Activated CD8-positive, alpha-beta memory T cell treated with anti-CD3 and anti-CD28 coated beads, Interleukin-2, amount 50 U/mL, for 24 hours (primary cell): ENCODE measurements at regions not wholly inside any gene's neighbourhood (a gene's known extent, or its start where the extent isn't known, plus 50 kb on each side); places are given as distances from the start of the nearest gene placed in this dataset.
"Not testable (repeated sequence)": the region's sequence is repeated elsewhere in the genome, so short reads cannot be mapped to it uniquely, and the experiment has no call there.

Experiments
- DNase-seq: peaks from one replicate; pipeline ENCODE4 v3.0.0-alpha.2; 2020; ENCODE audit errors: extremely low read depth

DNA sequence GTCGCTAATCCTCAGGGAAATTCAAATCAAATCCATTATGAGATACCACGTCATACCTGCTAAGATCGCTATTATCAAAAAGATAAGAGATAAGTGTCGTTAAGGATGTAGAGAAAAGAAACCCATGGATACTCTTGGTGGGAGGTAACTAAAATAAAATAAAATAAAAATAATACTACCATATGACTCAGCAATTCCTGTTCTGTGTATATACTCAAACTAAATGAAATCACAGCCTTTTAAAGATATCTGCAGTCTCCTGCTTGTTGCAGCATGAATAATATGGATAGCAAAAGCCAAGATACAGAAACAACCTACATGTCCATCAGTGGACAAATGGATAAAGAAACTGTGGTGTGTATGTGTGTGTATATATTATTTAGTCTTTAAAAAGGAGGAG lies 105.8 kb upstream of the IL15 start:
- DNase-seq = no peak

GRCh38 chr4:141534985-141535384 lies 101.4 kb upstream of the IL15 start:
- no peak for DNase-seq

DNA sequence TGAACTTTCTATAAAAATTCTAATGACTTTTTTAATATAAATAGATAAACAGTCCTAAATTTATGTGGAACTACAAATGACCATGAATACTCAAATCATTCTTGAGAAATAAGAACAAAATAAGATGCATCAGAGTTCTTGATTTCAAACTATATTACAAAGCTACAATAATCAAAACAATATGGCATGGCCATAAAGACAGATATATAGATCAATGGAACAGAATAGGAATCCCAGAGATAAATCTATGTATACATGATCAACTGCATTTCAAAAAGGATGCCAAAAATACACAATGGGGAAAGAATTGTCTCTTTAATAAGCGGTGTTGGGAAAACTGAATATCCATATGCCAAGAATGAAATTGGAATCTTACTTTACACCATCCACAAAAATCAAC lies 98.4 kb upstream of the IL15 start:
- DNase-seq = no peak

DNA sequence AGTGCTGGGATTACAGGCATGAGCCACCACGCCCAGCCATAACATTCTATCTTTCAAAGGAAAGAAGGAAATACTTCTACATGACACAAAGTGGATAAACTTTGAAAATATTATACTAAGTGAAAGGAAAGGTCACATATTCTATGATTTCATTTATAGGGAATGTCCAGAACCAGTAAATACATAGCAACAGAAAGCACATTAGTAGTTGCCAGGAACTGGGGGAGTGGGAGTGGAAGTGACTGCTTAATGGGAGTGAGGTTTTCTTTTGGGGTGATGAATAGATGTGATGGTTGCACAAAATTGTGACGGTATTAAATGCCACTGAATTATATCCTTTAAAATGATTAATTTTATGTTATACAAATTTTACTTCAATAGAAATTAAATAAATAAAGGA lies 95.7 kb upstream of the IL15 start:
- no peak for DNase-seq

- DNase-seq = no peak
Measured at GRCh38 chr4:141541851-141542250, 94.5 kb upstream of the IL15 start.

DNA sequence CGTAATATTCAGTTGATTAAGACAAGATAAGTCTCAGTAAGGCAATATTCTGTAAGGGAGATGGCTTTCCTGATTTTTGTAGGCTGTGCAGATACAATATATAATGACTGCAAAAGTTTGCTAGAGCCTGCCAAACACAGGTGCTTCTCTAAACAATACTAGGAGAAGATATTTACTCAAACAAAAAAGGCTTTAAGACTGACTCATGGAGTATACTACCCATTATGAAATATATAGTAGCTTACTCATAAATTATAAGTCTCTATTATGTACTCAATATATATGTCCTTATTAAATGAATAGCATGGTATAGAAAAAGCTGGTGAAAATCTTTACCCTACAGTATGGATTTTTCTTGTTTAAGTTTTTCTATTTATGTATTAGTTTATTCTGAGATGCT lies 93.2 kb upstream of the IL15 start:
- no peak for DNase-seq

GRCh38 chr4:141543706-141544105 lies 92.7 kb upstream of the IL15 start:
- no peak for DNase-seq

DNA sequence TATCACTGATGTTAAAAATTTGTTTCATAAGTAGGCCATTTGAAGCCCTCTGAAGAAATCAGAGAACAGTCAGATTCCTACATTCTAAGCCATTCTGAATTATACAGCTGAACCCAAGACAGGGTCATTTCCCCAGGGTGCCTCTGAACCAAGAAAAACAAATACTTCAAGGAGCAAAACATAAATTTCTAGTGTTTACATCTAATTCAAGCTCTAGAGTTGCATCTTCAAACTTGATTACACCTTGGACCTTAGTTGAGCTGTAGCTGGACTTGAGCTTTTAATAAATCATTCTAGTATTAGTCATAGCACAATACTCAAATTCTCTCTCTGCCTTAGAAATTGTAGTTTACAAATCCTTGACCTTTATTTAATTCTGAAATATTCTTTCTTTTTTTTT lies 87.6 kb upstream of the IL15 start:
- no peak for DNase-seq

DNA sequence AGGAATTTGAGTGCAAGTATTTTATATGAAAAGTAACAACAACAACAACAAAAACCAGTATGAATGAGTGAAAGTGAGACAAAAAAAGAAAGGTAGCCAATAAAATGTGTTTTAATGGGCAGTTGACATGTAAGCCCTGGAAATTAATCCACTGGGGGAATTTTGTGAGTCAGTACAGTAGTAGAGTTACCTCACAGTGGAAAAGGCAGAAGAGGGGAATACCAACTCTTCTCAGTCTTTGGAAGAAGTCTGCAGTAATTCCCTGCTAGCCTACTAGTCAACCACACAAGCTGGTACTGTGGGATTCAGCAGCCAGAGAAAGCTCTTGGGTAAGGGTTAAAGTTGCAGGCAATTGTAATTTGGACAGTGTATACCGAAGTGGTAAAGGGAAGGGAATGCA lies 76.3 kb upstream of the IL15 start:
- DNase-seq = no peak

DNA sequence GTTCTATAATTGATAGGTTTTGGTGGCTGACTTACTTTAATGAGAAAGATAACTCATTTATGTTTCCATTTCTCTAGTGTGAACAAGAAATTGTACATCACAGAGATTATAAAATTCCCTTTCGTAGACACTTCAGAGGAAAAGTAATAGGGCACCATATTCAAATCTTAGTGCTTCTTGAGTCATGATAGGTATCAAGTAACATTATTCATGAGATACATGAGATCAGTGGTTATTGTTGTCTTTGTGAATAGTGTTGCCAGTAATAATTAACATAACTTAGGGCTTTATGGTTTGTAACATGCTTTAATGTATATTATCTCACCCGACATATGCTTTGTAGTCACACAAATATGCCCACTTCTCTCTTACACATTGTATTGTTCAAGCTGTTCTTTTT lies 73.7 kb upstream of the IL15 start:
- no peak for DNase-seq

- DNase-seq = no peak
Measured at GRCh38 chr4:141563723-141564122, 72.7 kb upstream of the IL15 start.

DNA sequence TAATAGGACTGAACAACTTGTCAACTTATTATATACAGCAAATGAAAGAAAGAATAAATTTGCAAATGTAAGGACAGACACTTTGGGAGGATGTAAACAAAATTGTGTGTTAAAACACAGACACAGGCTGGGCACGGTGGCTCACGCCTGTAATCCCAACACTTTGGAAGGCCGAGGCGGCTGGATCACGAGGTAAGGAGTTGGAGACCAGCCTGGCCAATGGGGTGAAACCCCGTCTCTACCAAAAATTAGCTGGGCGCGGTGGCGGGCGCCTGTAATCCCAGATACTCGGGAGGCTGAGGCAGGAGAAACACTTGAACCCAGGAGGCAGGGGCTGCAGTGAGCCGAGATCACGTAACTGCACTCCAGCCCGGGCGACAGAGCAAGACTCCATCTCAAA lies 71.4 kb upstream of the IL15 start:
- not testable (repeated sequence) for DNase-seq

DNA sequence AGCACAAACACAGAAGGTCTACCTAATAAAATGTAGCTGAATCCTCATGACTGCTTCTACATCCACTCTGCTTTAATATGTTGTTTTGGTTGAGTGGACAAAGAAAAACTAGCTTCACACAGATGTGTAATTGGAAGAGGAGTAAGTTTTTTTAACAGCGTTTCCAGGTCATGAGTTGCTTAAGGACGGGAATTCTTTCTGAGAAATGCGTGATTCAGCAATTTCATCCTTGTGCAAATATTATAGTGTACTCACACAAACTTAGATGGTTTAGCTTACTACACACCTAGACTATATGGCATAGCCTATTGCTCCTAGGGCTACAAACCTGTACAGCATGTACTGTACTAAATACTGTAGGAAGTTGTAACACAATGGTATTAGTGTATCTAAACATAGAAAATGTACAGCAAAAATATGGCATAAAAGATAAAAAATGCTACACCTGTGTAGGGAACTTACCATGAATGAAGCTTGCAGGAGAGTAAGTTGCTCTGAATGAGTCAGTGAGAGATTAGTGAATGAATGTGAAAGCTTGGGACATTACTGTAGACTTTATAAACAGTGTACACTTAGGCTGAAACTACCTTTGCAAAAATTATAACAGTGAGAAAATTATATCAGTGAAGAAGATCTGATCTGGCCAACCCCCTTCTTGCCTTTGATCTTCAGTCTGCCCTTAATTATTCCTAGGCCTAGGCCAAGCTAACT lies 70.8 kb upstream of the IL15 start:
- no peak for DNase-seq

- no peak for DNase-seq
Measured at GRCh38 chr4:141567326-141567915, 69.0 kb upstream of the IL15 start.

DNA sequence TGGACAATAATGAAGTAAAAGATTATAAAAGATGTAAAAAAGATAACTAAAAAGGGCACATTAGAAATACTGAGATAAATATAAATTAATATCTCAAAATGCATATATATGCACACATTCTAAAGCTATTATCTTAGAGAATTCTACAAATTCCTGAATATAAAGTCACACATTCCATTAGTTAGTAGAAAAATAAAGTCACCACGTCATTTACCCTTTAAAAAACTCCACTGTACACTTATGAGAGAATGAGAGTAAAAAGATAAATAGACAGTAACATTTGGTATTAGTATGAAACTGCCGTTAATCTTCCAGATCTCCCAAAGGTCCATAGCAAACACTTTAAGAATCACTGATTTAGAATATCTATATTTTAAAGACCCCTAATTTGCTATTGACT lies 67.2 kb upstream of the IL15 start:
- no peak for DNase-seq

GRCh38 chr4:141570290-141570689 lies 66.1 kb upstream of the IL15 start:
- DNase-seq = no peak

GRCh38 chr4:141571362-141571761 lies 65.0 kb upstream of the IL15 start:
- no peak for DNase-seq

- no peak for DNase-seq
Measured at GRCh38 chr4:141571793-141572192, 64.6 kb upstream of the IL15 start.

- DNase-seq = no peak
Measured at GRCh38 chr4:141573678-141574077, 62.7 kb upstream of the IL15 start.

DNA sequence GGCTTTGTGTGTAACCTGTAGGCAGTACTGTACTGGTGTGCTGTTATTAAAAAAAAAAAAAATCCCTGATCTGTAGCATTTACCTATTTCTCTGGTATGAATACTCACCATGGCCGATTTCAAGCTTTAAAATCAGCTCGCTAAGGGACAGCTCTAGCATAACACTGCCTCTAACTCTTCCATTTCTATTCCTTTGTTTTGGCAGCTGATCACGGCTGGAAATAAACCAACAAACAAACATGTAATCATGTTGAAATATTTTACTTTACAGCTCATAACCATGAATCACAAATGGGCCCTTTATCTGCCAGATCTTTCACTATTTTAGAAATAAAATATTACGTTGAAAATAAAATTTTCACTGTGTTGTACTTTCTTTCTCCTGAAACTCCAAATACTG lies 60.5 kb upstream of the IL15 start:
- DNase-seq = no peak

DNA sequence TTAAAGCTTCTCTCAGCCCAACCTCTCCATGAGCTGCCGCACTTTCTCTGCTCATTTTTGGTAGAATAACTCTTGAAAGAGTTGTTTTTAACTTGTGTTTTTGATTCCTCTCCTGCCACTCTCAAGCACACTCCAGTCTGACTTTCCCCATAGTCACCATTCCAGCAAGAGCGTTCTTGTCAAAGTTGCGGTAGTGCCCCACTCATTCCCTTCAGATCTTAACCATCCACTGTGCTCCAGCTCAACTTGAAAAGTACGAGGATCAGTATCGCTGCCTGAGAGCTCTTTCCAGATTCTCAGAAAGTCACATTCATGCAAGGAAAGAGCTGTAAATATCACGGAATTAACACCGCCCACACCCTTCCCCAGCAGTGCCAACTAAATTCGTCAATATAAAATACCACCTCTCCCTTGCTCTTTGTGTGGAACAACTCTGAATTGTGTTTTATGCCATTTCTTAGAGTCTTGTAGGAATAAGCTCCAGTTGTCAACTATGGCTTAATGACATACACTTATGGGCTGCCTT lies 59.7 kb upstream of the IL15 start:
- DNase-seq = no peak

GRCh38 chr4:141578451-141578850 lies 57.9 kb upstream of the IL15 start:
- DNase-seq = no peak

GRCh38 chr4:141580523-141580922 lies 55.9 kb upstream of the IL15 start:
- DNase-seq = no peak
